GM19025 (cell line): ENCODE measurements at regions not wholly inside any gene's neighbourhood (a gene's known extent, or its start where the extent isn't known, plus 50 kb on each side); places are given as distances from the start of the nearest gene placed in this dataset.

Experiments used
- ATAC-seq: cut with Tn5 transposase; IDR thresholded peaks from one replicate; pipeline ENCODE4 v1.9.1; 2021; ENCODE audit warnings: mild to moderate bottlenecking, low read depth, moderate library complexity; ENCODE audit not compliant: unreplicated experiment

- no peak for ATAC-seq
Observed at GRCh38 chr9:7405924-7406604, 393.5 kb downstream of the DMAC1 start.

DNA sequence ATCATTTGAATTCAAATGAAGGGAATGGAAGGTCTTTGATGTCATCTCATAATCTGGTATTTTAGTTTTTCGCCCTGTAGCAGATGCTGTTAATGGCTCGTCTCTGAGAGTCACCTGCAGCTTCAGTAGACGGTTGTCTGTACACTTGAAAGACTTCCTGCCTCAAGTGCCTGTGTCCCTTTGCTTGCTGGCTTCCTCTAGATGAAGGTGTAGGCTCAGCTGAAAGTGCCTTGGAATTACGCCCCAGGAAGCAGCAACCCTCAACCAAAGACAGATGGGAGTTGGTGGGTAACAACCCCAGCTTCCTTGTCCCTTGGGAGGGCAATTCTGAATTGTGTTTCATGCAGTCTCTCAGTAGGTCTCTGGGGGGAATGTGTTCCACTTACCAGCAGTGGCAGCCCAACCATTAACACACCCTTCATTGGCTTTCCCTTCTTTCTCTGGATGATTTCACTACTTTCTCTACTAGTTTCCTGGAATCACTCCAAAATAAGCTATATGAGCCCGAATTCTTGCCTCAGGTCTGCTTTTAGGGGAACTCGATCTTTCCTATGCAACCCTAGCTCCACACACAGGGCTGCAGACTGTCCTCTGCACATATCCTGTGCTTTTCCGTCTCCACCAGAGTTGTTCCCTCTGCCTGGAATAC, 395.6 kb downstream of the DMAC1 start:
- ATAC-seq: no peak

DNA sequence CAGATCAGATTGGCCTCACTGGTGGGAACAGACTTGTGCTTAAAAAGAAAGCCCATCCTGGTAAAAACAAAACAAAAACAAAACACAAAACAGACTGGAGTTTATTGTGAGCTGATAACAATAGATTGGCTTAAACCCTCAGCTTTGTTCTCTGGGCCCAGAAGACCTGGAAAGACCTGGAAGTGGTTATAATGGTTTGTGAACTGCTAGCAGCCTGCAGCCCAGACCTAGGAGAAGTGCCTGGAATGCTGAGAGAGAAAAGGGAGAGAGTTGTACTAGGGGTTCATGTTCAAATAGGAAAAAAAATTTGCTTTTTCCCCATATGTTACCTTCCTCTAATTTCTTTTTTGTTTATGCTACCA, 396.6 kb downstream of the DMAC1 start:
- no peak for ATAC-seq

DNA sequence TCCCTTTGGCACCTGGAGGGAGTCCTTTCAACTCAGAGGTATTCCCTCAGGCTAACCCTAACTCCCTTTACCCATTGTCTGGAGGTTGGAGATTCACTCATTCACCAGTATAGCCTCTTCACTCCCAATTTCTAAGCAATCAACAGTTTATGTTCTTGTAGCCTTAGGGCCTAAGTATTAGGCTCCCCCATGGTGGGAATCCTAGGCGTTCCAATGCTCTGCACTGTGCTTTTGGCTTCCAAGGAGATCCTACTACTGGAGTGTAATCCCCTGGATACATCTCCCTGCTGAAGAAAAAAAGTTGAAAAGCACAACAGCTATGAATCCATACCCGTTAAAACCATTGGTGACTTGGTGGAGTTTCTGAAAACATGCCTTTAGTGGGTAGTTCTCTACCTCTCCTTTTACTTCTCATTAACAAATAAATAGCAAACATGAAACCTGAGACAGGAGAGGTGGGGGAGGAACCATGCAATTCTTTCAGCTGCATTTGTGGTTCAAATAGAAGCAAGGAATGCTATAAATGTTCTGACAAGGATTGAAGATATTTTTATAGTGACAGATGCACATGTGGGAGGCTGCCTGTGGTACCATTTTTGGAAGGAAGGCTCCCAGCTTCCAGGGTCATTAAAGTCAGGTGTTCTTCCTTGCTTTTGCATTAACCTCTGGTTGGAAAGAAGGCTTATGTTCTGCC, 397.1 kb downstream of the DMAC1 start:
- ATAC-seq: no peak

DNA sequence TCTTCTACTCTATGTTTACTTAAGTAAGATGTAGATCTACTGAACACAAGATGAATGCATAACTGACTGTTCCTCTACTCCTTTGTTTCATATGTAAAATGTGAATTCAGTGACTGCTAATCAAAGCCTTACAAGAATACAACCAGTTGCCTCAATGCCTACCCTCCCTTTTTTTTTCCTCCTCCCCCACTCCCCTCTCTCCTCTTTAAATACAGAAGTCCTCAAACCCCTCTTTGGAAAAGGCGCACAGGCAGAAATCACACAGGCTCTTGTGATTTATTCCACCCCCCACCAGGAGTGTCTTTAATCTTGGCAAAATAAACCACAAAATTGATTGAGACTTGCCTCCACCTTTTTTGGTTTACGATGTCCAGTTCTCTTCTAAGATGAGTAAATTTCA, 398.5 kb downstream of the DMAC1 start:
- no peak for ATAC-seq

DNA sequence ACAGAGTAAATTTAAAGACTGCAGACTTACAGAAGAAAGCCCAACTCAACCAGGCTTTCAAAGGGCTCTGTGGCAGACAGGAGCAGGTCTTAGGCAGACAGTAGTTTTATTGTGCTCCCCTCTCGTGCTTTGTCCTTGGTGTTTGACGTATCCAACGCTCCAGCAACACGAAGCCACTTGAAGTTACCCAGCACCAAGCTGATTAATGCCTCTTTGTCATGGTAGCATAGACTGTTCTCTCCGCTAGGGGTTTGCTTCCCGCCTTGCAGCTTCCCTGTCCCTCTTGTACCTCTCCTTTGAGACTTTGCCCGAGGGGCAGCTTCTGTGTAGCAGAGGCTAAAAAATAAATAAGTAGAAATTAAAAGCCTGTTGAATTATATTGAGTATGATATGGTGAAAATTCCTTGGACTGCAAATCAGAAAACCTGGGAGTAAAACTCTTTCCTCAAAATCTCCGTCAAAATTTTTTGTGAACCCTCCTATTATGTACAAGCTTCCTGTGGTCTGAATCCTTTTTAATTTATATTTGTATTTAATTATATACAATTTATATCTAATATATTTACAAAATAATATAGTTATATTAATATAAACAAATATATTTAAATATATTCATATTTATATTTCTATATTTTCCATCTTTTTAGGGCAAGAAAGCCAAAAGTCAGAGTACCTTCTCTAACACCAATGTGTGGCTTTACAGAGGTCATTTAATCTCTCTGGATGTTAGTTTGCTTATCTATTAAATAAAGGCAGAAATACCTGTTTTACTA, 405.4 kb downstream of the DMAC1 start:
- ATAC-seq: no peak

- no peak for ATAC-seq
Observed at GRCh38 chr9:7392148-7392547, 407.4 kb downstream of the DMAC1 start.

DNA sequence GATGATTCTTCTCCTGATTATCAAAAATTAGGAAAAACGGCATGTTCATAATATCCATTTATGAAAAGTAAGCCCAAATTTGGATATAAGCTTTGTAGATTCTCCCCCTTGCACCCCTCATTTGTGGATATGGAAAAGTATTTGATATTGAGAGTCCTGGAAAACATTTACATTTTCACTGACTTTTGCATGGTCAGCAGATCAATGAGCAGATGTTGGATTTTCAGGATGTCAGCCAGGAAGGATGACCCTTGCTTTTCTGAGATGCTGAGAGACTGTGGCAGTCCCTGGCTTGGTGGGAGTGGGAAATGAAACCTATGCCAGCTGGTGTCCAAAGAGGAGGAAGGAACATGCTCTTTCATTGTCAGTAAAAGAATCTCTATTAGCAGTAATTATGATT, 410.8 kb downstream of the DMAC1 start:
- ATAC-seq: no peak

DNA sequence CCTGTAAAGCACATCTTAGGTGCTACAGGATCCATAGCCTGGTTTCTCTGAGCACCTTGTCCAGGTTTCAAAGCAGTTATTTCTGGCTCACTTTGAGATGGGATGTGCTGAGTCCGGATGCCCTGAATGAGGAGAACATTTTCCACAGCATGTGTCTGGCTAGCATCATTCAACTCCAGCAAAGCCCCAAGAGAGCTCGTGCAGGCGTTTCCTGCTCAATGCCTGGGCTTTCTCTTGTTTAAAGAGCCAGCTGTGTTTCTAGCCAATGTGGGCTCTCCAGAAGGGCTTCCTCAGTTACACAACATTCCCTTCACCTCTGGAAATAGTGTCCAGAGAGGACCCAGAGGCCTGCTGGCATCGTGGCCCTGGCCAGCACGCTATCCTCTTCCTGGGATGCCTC, 411.7 kb downstream of the DMAC1 start:
- ATAC-seq: no peak

DNA sequence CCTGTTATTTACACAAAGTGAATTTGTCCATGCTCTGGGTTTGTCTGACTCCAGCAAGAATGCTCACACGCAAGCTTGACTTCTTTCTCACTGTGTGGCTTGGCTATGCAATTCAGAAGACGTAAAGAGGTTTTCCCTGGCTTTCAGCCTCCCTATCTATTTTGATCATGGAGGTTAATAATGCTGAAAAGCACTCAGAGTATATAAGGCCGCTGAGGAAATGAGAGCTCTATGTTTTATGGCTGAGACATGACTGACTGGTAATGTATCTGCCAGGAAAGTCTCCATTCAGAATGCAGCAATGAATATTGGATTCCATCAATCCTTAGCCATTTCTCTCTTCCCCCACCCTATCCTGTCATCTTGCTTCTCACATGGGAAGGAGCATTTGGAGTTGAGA, 417.3 kb downstream of the DMAC1 start:
- no peak for ATAC-seq

DNA sequence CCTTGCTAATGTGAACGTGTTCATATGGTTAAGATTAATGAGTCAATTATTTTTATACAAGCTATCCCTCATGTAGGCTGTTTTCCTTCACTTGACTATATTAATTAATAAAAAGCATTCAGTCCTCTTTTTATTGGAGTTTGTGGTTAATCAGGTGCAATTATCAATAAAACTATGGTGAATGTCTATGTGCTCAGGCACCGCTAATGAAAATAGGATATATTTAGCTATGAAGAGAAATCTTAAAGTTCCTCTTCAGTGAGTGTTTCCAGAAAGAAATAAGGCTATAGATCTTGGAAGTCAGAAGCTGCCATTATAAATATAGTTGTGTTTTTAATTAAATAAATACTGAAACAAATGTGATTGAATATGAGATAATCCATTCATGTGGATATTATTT, 422.1 kb downstream of the DMAC1 start:
- no peak for ATAC-seq

GRCh38 chr9:7376833-7377232, 422.7 kb downstream of the DMAC1 start:
- no peak for ATAC-seq

DNA sequence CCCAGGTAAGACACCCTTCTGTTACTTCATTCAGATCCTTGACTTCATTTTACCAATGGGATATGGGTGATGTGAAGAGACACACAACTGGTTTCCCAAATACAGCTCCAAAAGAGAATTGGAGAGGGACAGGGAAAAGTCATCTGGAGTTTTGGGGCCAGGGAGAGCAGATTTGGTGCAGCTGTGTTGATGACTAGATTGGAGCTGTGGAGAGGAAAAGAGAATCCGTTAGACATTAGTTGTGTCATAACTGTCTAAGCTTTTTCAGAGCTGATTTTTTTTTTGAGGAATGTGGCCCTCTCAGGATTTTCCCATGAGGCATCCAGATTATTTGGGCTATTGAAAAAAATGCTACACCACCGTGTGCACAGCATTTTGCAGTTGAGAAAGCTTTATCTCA, 423.4 kb downstream of the DMAC1 start:
- ATAC-seq: no peak

- ATAC-seq: no peak
Observed at GRCh38 chr9:7375013-7375511, 424.5 kb downstream of the DMAC1 start.

DNA sequence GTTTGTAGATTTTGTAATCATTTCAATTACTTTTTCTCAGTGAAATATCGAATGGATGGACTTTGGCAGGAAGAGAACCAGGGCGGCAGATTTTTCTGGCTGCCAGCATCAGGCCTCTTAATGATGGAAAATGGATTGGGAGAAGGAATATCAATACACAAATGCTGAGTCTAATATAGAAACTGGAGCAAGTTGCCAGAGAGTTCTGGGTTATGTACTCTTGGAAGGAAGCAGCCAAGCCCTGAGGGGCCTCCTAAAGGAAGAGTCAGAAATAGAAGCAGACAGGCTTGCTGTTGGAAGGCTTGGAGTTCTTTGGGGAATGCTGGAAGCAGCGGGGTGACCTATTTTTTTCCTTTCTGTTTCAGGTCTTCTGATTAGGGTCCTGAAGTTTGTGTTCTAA, 428.6 kb downstream of the DMAC1 start:
- ATAC-seq: no peak

- no peak for ATAC-seq
Observed at GRCh38 chr9:7370381-7370780, 429.2 kb downstream of the DMAC1 start.

GRCh38 chr9:7369384-7369821, 430.2 kb downstream of the DMAC1 start:
- ATAC-seq: no peak

DNA sequence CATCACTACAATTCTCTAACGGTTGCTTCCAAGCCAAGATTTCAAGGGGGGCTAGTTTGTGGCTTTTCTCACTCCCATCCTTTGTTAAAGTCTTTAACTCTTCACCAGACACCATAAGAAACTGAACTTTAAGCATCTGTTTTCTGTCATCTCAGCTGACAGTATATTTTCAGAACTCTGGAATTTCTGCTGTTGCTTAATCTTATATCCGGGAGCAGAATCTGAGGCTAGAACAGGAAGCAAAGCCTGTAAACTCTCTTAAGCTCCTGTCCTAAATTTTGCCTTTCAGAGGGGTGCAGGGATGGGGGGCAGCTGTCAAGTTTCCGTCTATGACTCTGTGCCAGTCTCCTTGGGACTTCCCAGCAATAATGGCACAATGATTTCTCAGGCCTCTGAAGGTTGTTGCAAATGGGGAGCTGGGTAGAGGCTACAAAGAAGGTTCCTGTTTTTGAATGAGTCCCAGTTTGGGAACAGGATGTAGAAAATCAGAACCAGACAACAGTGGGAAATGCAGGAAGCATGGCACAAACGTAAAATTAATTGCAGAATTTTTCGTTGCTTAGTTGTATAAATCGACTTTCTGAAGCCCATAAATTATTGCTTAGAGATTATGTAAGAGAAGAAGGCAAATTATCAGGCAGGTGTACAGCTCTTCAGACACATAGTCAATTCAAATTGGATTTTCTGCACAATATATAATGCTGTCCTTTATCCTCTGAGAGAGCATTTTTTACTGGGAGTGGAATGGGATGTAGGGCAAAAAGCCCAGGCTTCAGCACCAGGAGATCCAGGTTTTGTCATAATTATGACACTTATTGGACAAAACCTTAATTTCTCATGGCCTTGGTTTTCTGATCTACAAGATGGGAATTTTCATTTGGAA, 430.9 kb downstream of the DMAC1 start:
- no peak for ATAC-seq

- ATAC-seq: no peak
Observed at GRCh38 chr9:7367726-7368125, 431.9 kb downstream of the DMAC1 start.

DNA sequence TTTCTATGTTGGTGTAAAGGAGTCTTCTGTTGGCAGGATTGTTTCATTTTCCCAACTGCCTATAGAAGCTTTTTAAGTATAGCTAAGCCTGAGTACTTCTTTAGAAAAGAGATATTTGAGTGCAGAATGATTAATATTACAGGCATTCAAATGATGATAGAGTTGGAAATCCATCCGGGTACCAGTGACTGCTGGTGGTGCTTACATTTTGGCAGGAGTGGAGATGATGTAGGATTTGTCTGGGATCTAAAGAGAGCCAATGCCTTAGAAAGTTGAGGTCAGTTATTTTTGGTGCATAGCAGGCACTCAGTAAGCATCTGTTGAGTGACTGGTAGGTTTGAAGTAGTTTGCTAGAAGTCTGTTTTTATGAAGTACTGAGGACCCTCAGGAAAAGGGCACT, 433.5 kb downstream of the DMAC1 start:
- ATAC-seq: no peak
